ENCODE measurements at regions not wholly inside any gene's neighbourhood (a gene's known extent, or its start where the extent isn't known, plus 50 kb on each side); places are given as distances from the start of the nearest gene placed in this dataset.

DNA sequence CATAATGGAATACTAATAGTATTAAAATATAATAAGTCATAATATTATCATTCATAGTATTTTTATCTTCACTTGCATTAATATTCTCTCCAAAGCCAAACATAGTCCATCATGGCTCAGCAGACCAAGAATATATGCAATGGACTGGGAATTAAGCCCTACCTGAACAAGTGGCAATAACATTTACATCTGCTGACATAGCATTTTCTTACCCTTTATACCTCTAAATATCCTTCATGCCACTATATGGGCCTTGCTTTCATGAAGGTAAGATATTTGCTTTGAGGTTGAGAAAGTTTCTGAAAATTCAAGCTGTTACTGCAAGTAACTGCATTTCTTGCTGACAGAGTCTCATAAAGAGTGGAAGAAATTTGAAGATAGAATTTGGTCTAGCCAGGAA lies 847.4 kb upstream of the GCFC2 start:
- H3K27me3 ChIP-seq = no peaks in the 10 kb centered on the region
- intact Hi-C loops (cut with DNase I; ENCODE audit: low total_unique reads) = no loop called here
- H3K4me1 ChIP-seq = no peaks in the 10 kb centered on the region
- TF ChIP-seq, protein P1, sequence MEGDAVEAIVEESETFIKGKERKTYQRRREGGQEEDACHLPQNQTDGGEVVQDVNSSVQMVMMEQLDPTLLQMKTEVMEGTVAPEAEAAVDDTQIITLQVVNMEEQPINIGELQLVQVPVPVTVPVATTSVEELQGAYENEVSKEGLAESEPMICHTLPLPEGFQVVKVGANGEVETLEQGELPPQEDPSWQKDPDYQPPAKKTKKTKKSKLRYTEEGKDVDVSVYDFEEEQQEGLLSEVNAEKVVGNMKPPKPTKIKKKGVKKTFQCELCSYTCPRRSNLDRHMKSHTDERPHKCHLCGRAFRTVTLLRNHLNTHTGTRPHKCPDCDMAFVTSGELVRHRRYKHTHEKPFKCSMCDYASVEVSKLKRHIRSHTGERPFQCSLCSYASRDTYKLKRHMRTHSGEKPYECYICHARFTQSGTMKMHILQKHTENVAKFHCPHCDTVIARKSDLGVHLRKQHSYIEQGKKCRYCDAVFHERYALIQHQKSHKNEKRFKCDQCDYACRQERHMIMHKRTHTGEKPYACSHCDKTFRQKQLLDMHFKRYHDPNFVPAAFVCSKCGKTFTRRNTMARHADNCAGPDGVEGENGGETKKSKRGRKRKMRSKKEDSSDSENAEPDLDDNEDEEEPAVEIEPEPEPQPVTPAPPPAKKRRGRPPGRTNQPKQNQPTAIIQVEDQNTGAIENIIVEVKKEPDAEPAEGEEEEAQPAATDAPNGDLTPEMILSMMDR (IDR thresholded peaks at IDR 0.05) = no peak
- no peak for TF ChIP-seq POLR2A (IDR thresholded peaks at IDR 0.05)
- no peak overlapping the region for H3K27ac ChIP-seq
- H3K4me3 ChIP-seq = no peak overlapping the region
- no peaks in the 10 kb centered on the region for H3K9me3 ChIP-seq
- DNase-seq = no peak
- H3K36me3 ChIP-seq (ENCODE audit: low read depth, missing control alignments) = no peaks in the 10 kb centered on the region

GRCh38 chr2:76556018-76556417 lies 845.3 kb upstream of the GCFC2 start:
- Histone ChIP-seq H3K36me3 (ENCODE audit: low read depth, missing control alignments) (no peaks in the 10 kb centered on the region), H3K4me3 (no peak overlapping the region), H3K27ac (no peak overlapping the region), H3K9me3 (no peaks in the 10 kb centered on the region), H3K27me3 (no peaks in the 10 kb centered on the region), H3K4me1 (no peaks in the 10 kb centered on the region)
- TF ChIP-seq POLR2A (IDR thresholded peaks at IDR 0.05) = no peak
- TF ChIP-seq, protein P1 (IDR thresholded peaks at IDR 0.05) = no peak
- 42 to 54% methylated on average over 2 of the region's 2 CpGs for WGBS, 2 donors
- intact Hi-C loops (cut with DNase I; ENCODE audit: low total_unique reads) = no loop called here
- no peak for DNase-seq

DNA sequence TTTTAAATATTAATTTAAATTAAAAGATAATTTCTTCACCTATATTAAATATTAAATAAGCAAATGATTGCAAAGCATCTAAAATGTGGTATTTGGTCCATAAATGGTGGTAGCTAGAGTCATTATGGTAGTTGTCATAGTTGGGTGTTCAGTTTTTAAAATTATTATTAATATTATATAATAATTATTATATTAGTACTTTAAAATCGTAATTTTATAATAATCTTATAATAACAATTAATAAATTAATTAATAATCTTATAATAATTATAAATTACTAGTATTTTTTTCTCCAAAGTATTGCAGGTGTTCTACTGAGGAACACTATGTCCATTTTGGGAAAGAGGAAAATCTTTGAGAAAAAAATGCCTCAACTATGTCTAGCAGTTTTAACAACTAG lies 835.5 kb upstream of the GCFC2 start:
- no peaks in the 10 kb centered on the region for H3K27me3 ChIP-seq
- WGBS, 2 donors = 49 to 57% methylated on average over 1 of the region's 1 CpG
- TF ChIP-seq, protein P1 (IDR thresholded peaks at IDR 0.05) = no peak
- no peak for TF ChIP-seq POLR2A (IDR thresholded peaks at IDR 0.05)
- DNase-seq = no peak
- H3K27ac ChIP-seq = no peak overlapping the region
- no peaks in the 10 kb centered on the region for H3K36me3 ChIP-seq (ENCODE audit: low read depth, missing control alignments)
- intact Hi-C loops (cut with DNase I; ENCODE audit: low total_unique reads) = no loop called here
- no peaks in the 10 kb centered on the region for H3K4me1 ChIP-seq
- H3K4me3 ChIP-seq = no peak overlapping the region
- no peaks in the 10 kb centered on the region for H3K9me3 ChIP-seq

GRCh38 chr2:76544901-76545300 lies 834.2 kb upstream of the GCFC2 start:
- Histone ChIP-seq H3K9me3 (no peaks in the 10 kb centered on the region), H3K27me3 (no peaks in the 10 kb centered on the region), H3K27ac (no peak overlapping the region), H3K4me3 (no peak overlapping the region), H3K4me1 (no peaks in the 10 kb centered on the region), H3K36me3 (ENCODE audit: low read depth, missing control alignments) (no peaks in the 10 kb centered on the region)
- DNase-seq = no peak
- WGBS, 2 donors = 55 to 65% methylated on average over 3 of the region's 3 CpGs
- intact Hi-C loops (cut with DNase I; ENCODE audit: low total_unique reads) = no loop called here
- TF ChIP-seq, protein P1 (IDR thresholded peaks at IDR 0.05) = no peak
- TF ChIP-seq POLR2A (IDR thresholded peaks at IDR 0.05) = no peak

DNA sequence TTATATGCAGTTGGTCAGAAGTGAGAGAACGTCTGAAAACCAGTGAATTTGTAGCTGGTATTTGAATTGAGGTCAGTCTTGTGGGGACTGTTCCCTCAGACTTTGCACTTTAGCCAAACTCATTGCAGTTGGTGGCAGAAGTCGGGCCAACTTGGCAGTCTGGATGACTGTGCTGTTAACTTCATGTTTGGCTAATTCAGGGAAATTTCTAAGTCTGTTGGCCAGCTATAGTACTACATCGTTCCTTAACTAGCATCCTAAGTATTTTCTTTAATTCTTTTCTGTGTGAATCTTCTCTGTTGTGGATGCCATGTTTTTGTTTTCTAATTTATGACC lies 806.8 kb upstream of the GCFC2 start:
- no peaks in the 10 kb centered on the region for H3K9me3 ChIP-seq
- WGBS, 2 donors = 57 to 58% methylated on average over 3 of the region's 3 CpGs
- no peaks in the 10 kb centered on the region for H3K27me3 ChIP-seq
- no peak for TF ChIP-seq POLR2A (IDR thresholded peaks at IDR 0.05)
- TF ChIP-seq, protein P1 (IDR thresholded peaks at IDR 0.05) = no peak
- H3K27ac ChIP-seq = no peak overlapping the region
- H3K36me3 ChIP-seq (ENCODE audit: low read depth, missing control alignments) = no peaks in the 10 kb centered on the region
- DNase-seq = no peak
- H3K4me3 ChIP-seq = no peak overlapping the region
- intact Hi-C loops (cut with DNase I; ENCODE audit: low total_unique reads) = no loop called here
- no peaks in the 10 kb centered on the region for H3K4me1 ChIP-seq
